ENCODE measurements at regions not wholly inside any gene's neighbourhood (a gene's known extent, or its start where the extent isn't known, plus 50 kb on each side); places are given as distances from the start of the nearest gene placed in this dataset.

DNA sequence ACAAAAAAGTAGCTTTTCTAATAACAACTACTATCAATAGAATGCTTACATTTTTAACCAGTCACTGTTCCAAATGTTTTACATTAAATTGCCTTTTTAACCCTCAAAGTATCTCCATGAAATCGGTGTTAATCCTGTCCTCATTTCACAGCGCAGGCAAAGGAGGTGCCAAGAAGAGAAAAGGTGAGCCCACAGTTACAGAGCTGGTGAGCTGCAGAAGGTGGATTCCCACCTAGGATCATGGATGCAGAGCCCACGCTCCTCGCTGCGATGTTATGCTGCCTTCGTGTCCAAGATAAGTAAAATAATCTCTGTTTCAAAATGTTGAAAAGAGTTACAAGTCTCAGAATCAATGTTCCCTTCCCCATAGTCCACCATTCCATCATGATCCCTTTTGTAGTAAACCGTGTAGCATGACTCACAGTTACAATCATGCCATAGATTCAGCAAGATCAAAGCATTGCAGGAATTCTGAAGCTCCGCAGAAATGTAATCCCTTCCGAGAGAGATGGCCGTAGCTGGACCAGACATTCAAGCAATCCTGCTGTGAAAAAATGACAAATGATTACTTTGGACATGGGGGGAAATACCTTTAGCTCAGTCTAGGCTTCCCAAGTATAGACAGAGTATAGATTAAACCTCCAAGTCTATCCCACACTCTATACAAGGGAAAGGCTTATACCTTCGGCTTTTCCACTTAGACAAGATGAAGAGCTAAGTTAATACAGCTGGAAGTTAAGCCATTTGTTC is 394.7 kb upstream of the AKR1E2 start:
- Histone ChIP-seq H3K27ac (ENCODE audit: insufficient read depth, low read length, poor library complexity, severe bottlenecking) (no peak overlapping the region), H3K4me3 (ENCODE audit: low read depth, low read length) (no peak overlapping the region), H3K27me3 (ENCODE audit: control insufficient read depth, insufficient read depth, low read length) (no peaks in the 10 kb centered on the region), H3K4me1 (ENCODE audit: control insufficient read depth, insufficient read depth, low read length, poor library complexity, severe bottlenecking) (no peaks in the 10 kb centered on the region), H3K36me3 (ENCODE audit: control insufficient read depth, insufficient read depth, low read length) (no peaks in the 10 kb centered on the region), H3K9me3 (ENCODE audit: control insufficient read depth in 2 of 2, low read length in 2 of 2) (no peaks in the 10 kb centered on the region)
- no peaks in the 10 kb centered on the region for H3K36me3 Mint-ChIP-seq
- no peaks in the 10 kb centered on the region for H3K27me3 Mint-ChIP-seq
- no peak overlapping the region for H3K4me3 Mint-ChIP-seq
- DNase-seq, result no peak
- no peak for ATAC-seq (ENCODE audit: low read depth in 2 of 2)
- H3K9me3 Mint-ChIP-seq, result peaks cover 0 to 2% (median under 1%) of the 10 kb centered on the region in 7 donors
- no peaks in the 10 kb centered on the region for H3K4me1 Mint-ChIP-seq
- no peak overlapping the region for H3K27ac Mint-ChIP-seq

- no peak for DNase-seq
- no peak overlapping the region for H3K27ac Mint-ChIP-seq
- H3K4me3 Mint-ChIP-seq, result no peak overlapping the region
- Histone ChIP-seq H3K9me3 (ENCODE audit: control insufficient read depth in 2 of 2, low read length in 2 of 2) (no peaks in the 10 kb centered on the region), H3K27me3 (ENCODE audit: control insufficient read depth, insufficient read depth, low read length) (no peaks in the 10 kb centered on the region), H3K36me3 (ENCODE audit: control insufficient read depth, insufficient read depth, low read length) (no peaks in the 10 kb centered on the region), H3K4me1 (ENCODE audit: control insufficient read depth, insufficient read depth, low read length, poor library complexity, severe bottlenecking) (no peaks in the 10 kb centered on the region), H3K4me3 (ENCODE audit: low read depth, low read length) (no peak overlapping the region), H3K27ac (ENCODE audit: insufficient read depth, low read length, poor library complexity, severe bottlenecking) (no peak overlapping the region)
- H3K36me3 Mint-ChIP-seq, result no peaks in the 10 kb centered on the region
- H3K4me1 Mint-ChIP-seq, result no peaks in the 10 kb centered on the region
- H3K9me3 Mint-ChIP-seq, result peaks cover 0 to 4% (median 2%) of the 10 kb centered on the region in 7 donors
- no peaks in the 10 kb centered on the region for H3K27me3 Mint-ChIP-seq
- ATAC-seq (ENCODE audit: low read depth in 2 of 2), result no peak
Measured at GRCh38 chr10:4429571-4429970, 396.4 kb upstream of the AKR1E2 start.

GRCh38 chr10:4427532-4427931 is 398.5 kb upstream of the AKR1E2 start:
- Histone ChIP-seq H3K4me1 (ENCODE audit: control insufficient read depth, insufficient read depth, low read length, poor library complexity, severe bottlenecking) (no peaks in the 10 kb centered on the region), H3K9me3 (ENCODE audit: control insufficient read depth in 2 of 2, low read length in 2 of 2) (no peaks in the 10 kb centered on the region), H3K27me3 (ENCODE audit: control insufficient read depth, insufficient read depth, low read length) (no peaks in the 10 kb centered on the region), H3K27ac (ENCODE audit: insufficient read depth, low read length, poor library complexity, severe bottlenecking) (no peak overlapping the region), H3K4me3 (ENCODE audit: low read depth, low read length) (no peak overlapping the region), H3K36me3 (ENCODE audit: control insufficient read depth, insufficient read depth, low read length) (no peaks in the 10 kb centered on the region)
- Mint-ChIP-seq H3K27me3 (no peaks in the 10 kb centered on the region), H3K9me3 (peaks cover 0 to 4% (median 2%) of the 10 kb centered on the region in 7 donors), H3K4me3 (no peak overlapping the region), H3K36me3 (no peaks in the 10 kb centered on the region), H3K4me1 (no peaks in the 10 kb centered on the region), H3K27ac (no peak overlapping the region)
- DNase-seq, result no peak
- no peak for ATAC-seq (ENCODE audit: low read depth in 2 of 2)

GRCh38 chr10:4426866-4427265 is 399.1 kb upstream of the AKR1E2 start:
- H3K9me3 Mint-ChIP-seq, result peaks cover 0 to 4% (median 3%) of the 10 kb centered on the region in 7 donors
- H3K36me3 Mint-ChIP-seq, result no peaks in the 10 kb centered on the region
- H3K36me3 ChIP-seq (ENCODE audit: control insufficient read depth, insufficient read depth, low read length), result no peaks in the 10 kb centered on the region
- H3K4me1 ChIP-seq (ENCODE audit: control insufficient read depth, insufficient read depth, low read length, poor library complexity, severe bottlenecking), result no peaks in the 10 kb centered on the region
- no peaks in the 10 kb centered on the region for H3K9me3 ChIP-seq (ENCODE audit: control insufficient read depth in 2 of 2, low read length in 2 of 2)
- H3K4me3 Mint-ChIP-seq, result no peak overlapping the region
- H3K27me3 Mint-ChIP-seq, result no peaks in the 10 kb centered on the region
- H3K27ac ChIP-seq (ENCODE audit: insufficient read depth, low read length, poor library complexity, severe bottlenecking), result no peak overlapping the region
- H3K4me3 ChIP-seq (ENCODE audit: low read depth, low read length), result no peak overlapping the region
- H3K27ac Mint-ChIP-seq, result no peak overlapping the region
- no peak for ATAC-seq (ENCODE audit: low read depth in 2 of 2)
- H3K27me3 ChIP-seq (ENCODE audit: control insufficient read depth, insufficient read depth, low read length), result no peaks in the 10 kb centered on the region
- no peaks in the 10 kb centered on the region for H3K4me1 Mint-ChIP-seq
- no peak for DNase-seq

GRCh38 chr10:4409319-4409718 is 416.7 kb upstream of the AKR1E2 start:
- ATAC-seq (ENCODE audit: low read depth in 2 of 2), result no peak
- no peak overlapping the region for H3K4me3 Mint-ChIP-seq
- H3K4me1 Mint-ChIP-seq, result no peaks in the 10 kb centered on the region
- H3K4me1 ChIP-seq (ENCODE audit: control insufficient read depth, insufficient read depth, low read length, poor library complexity, severe bottlenecking), result no peaks in the 10 kb centered on the region
- peaks cover 0 to 2% (median 0%) of the 10 kb centered on the region in 7 donors for H3K9me3 Mint-ChIP-seq
- no peak for DNase-seq
- peaks cover 6% of the 10 kb centered on the region for H3K27me3 Mint-ChIP-seq
- H3K4me3 ChIP-seq (ENCODE audit: low read depth, low read length), result no peak overlapping the region
- no peaks in the 10 kb centered on the region for H3K27me3 ChIP-seq (ENCODE audit: control insufficient read depth, insufficient read depth, low read length)
- H3K36me3 ChIP-seq (ENCODE audit: control insufficient read depth, insufficient read depth, low read length), result no peaks in the 10 kb centered on the region
- H3K36me3 Mint-ChIP-seq, result no peaks in the 10 kb centered on the region
- no peak overlapping the region for H3K27ac Mint-ChIP-seq
- H3K27ac ChIP-seq (ENCODE audit: insufficient read depth, low read length, poor library complexity, severe bottlenecking), result no peak overlapping the region
- H3K9me3 ChIP-seq (ENCODE audit: control insufficient read depth in 2 of 2, low read length in 2 of 2), result no peaks in the 10 kb centered on the region

GRCh38 chr10:4407783-4408182 is 418.2 kb upstream of the AKR1E2 start:
- DNase-seq, result no peak
- Histone ChIP-seq H3K36me3 (ENCODE audit: control insufficient read depth, insufficient read depth, low read length) (no peaks in the 10 kb centered on the region), H3K4me3 (ENCODE audit: low read depth, low read length) (no peak overlapping the region), H3K27me3 (ENCODE audit: control insufficient read depth, insufficient read depth, low read length) (no peaks in the 10 kb centered on the region), H3K4me1 (ENCODE audit: control insufficient read depth, insufficient read depth, low read length, poor library complexity, severe bottlenecking) (no peaks in the 10 kb centered on the region), H3K9me3 (ENCODE audit: control insufficient read depth in 2 of 2, low read length in 2 of 2) (no peaks in the 10 kb centered on the region), H3K27ac (ENCODE audit: insufficient read depth, low read length, poor library complexity, severe bottlenecking) (no peak overlapping the region)
- peaks cover 0 to 2% (median 0%) of the 10 kb centered on the region in 7 donors for H3K9me3 Mint-ChIP-seq
- H3K27ac Mint-ChIP-seq, result no peak overlapping the region
- H3K27me3 Mint-ChIP-seq, result peaks cover 7% of the 10 kb centered on the region
- H3K36me3 Mint-ChIP-seq, result no peaks in the 10 kb centered on the region
- no peak overlapping the region for H3K4me3 Mint-ChIP-seq
- ATAC-seq (ENCODE audit: low read depth in 2 of 2), result no peak
- no peaks in the 10 kb centered on the region for H3K4me1 Mint-ChIP-seq

DNA sequence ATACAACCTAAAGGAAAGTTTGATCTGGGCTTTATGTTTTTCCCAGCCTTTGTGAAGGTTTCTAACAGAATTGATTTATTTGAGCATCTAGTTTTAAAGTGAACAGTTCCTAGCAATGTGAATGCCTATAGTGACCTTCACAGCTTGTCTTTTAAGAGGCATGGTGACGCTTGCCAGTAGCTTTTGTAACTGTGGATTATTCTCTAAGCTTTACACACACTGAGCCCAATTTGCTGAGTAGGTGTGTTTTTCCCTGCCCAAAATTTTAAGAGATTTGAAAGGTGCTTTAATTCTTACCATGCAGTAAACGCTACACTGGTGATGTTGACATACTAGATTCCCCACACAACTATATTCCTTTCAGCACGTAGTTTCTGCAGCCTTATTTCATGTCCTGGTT is 420.2 kb upstream of the AKR1E2 start:
- Mint-ChIP-seq H3K27ac (no peak overlapping the region), H3K36me3 (no peaks in the 10 kb centered on the region), H3K4me1 (no peaks in the 10 kb centered on the region)

DNA sequence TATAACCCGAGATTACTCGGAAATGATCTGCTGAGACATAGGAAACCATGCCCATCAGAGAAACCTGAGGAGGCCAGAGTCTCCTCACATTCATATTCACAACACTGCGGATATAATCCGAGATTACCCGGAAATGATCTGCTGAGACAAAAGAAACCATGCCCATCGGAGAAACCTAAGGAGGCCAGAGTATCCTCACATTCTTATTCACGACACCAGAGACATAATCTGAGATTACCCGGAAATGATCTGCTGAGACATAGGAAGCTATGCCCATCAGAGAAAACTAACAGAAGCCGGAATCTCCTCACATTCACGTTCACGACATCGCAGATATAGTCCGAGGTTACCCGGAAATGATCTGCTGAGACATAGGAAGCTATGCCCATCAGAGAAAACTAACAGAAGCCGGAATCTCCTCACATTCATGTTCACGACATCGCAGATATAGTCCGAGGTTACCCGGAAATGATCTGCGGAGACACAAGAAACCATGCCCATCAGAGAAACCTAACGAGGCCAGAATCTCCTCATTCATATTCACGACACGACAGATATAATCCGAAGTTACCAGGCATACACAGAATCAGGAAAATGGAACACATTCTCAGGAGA is 422.3 kb upstream of the AKR1E2 start:
- Histone ChIP-seq H3K27me3 (ENCODE audit: control insufficient read depth, insufficient read depth, low read length) (no peaks in the 10 kb centered on the region), H3K4me3 (ENCODE audit: low read depth, low read length) (no peak overlapping the region), H3K27ac (ENCODE audit: insufficient read depth, low read length, poor library complexity, severe bottlenecking) (no peak overlapping the region), H3K36me3 (ENCODE audit: control insufficient read depth, insufficient read depth, low read length) (no peaks in the 10 kb centered on the region), H3K4me1 (ENCODE audit: control insufficient read depth, insufficient read depth, low read length, poor library complexity, severe bottlenecking) (no peaks in the 10 kb centered on the region), H3K9me3 (ENCODE audit: control insufficient read depth in 2 of 2, low read length in 2 of 2) (no peaks in the 10 kb centered on the region)
- Mint-ChIP-seq H3K4me3 (no peak overlapping the region), H3K4me1 (no peaks in the 10 kb centered on the region), H3K36me3 (no peaks in the 10 kb centered on the region), H3K9me3 (peaks cover 0 to under 1% (median 0%) of the 10 kb centered on the region in 7 donors), H3K27me3 (peaks cover 7% of the 10 kb centered on the region), H3K27ac (no peak overlapping the region)
- ATAC-seq (ENCODE audit: low read depth in 2 of 2) (no peak), DNase-seq (no peak)

More for the DNA sequence above, 420.2 kb upstream of the AKR1E2 start:
- Histone ChIP-seq H3K27ac (ENCODE audit: insufficient read depth, low read length, poor library complexity, severe bottlenecking) (no peak overlapping the region), H3K27me3 (ENCODE audit: control insufficient read depth, insufficient read depth, low read length) (no peaks in the 10 kb centered on the region), H3K4me3 (ENCODE audit: low read depth, low read length) (no peak overlapping the region), H3K4me1 (ENCODE audit: control insufficient read depth, insufficient read depth, low read length, poor library complexity, severe bottlenecking) (no peaks in the 10 kb centered on the region), H3K36me3 (ENCODE audit: control insufficient read depth, insufficient read depth, low read length) (no peaks in the 10 kb centered on the region), H3K9me3 (ENCODE audit: control insufficient read depth in 2 of 2, low read length in 2 of 2) (no peaks in the 10 kb centered on the region)
- peaks cover 0 to 2% (median 0%) of the 10 kb centered on the region in 7 donors for H3K9me3 Mint-ChIP-seq
- no peak for ATAC-seq (ENCODE audit: low read depth in 2 of 2)
- H3K4me3 Mint-ChIP-seq, result no peak overlapping the region
- peaks cover 7% of the 10 kb centered on the region for H3K27me3 Mint-ChIP-seq
- DNase-seq, result no peak

Measured in CD4-positive, CD25-positive, alpha-beta regulatory T cell (primary cell).